ENCODE measurements at regions not wholly inside any gene's neighbourhood (a gene's known extent, or its start where the extent isn't known, plus 50 kb on each side); places are given as distances from the start of the nearest gene placed in this dataset.
"Not testable (repeated sequence)": the region's sequence is repeated elsewhere in the genome, so short reads cannot be mapped to it uniquely, and the experiment has no call there.

- H3K36me3 ChIP-seq (ENCODE audit: control insufficient read depth in 1 of 2, insufficient read depth in 2 of 2, low read length in 1 of 2) = no peaks in the 10 kb centered on the region
- ATAC-seq (ENCODE audit: low FRiP score) = no peak
- no peak for DNase-seq
- intact Hi-C loops (cut with DNase I) = no loop called here
- no peaks in the 10 kb centered on the region for H3K9me3 ChIP-seq (ENCODE audit: control insufficient read depth, low read length)
- H3K4me1 ChIP-seq (ENCODE audit: control insufficient read depth in 1 of 2, insufficient read depth in 2 of 2, low read length in 2 of 2) = no peaks in the 10 kb centered on the region
- WGBS, 2 donors = 40 to 45% methylated on average over 7 of the region's 7 CpGs
- no peak overlapping the region for H3K27ac ChIP-seq (ENCODE audit: low read depth in 1 of 2, low read length in 2 of 2)
- no peak overlapping the region for H3K4me3 ChIP-seq (ENCODE audit: low read length in 2 of 2)
- no peaks in the 10 kb centered on the region for H3K27me3 ChIP-seq (ENCODE audit: control insufficient read depth in 1 of 2, insufficient read depth in 2 of 2, low read length in 1 of 2)
Measured at GRCh38 chr17:77529328-77529650, 388.5 kb downstream of the SEC14L1 start.

- 95 to 98% methylated on average over 12 of the region's 12 CpGs for WGBS, 2 donors
- peak in 1 of 2 donors; percentile 28 for DNase-seq
- no peaks in the 10 kb centered on the region for H3K36me3 ChIP-seq (ENCODE audit: control insufficient read depth in 1 of 2, insufficient read depth in 2 of 2, low read length in 1 of 2)
- H3K4me3 ChIP-seq (ENCODE audit: low read length in 2 of 2) = no peak overlapping the region
- no peaks in the 10 kb centered on the region for H3K9me3 ChIP-seq (ENCODE audit: control insufficient read depth, low read length)
- no peaks in the 10 kb centered on the region for H3K27me3 ChIP-seq (ENCODE audit: control insufficient read depth in 1 of 2, insufficient read depth in 2 of 2, low read length in 1 of 2)
- intact Hi-C loops (cut with DNase I) = no loop called here
- H3K4me1 ChIP-seq (ENCODE audit: control insufficient read depth in 1 of 2, insufficient read depth in 2 of 2, low read length in 2 of 2) = no peaks in the 10 kb centered on the region
- H3K27ac ChIP-seq (ENCODE audit: low read depth in 1 of 2, low read length in 2 of 2) = no peak overlapping the region
- ATAC-seq (ENCODE audit: low FRiP score) = no peak
Measured at GRCh38 chr17:77530591-77530990, 389.8 kb downstream of the SEC14L1 start.

GRCh38 chr17:77531002-77531401 lies 390.2 kb downstream of the SEC14L1 start:
- Histone ChIP-seq H3K9me3 (ENCODE audit: control insufficient read depth, low read length) (no peaks in the 10 kb centered on the region), H3K4me3 (ENCODE audit: low read length in 2 of 2) (no peak overlapping the region), H3K4me1 (ENCODE audit: control insufficient read depth in 1 of 2, insufficient read depth in 2 of 2, low read length in 2 of 2) (no peaks in the 10 kb centered on the region), H3K36me3 (ENCODE audit: control insufficient read depth in 1 of 2, insufficient read depth in 2 of 2, low read length in 1 of 2) (no peaks in the 10 kb centered on the region), H3K27me3 (ENCODE audit: control insufficient read depth in 1 of 2, insufficient read depth in 2 of 2, low read length in 1 of 2) (no peaks in the 10 kb centered on the region), H3K27ac (ENCODE audit: low read depth in 1 of 2, low read length in 2 of 2) (no peak overlapping the region)
- intact Hi-C loops (cut with DNase I) = no loop called here
- 87% methylated on average over 6 of the region's 6 CpGs for WGBS, 2 donors
- ATAC-seq (ENCODE audit: low FRiP score) (no peak), DNase-seq (no peak)

- Histone ChIP-seq H3K36me3 (ENCODE audit: control insufficient read depth in 1 of 2, insufficient read depth in 2 of 2, low read length in 1 of 2) (no peaks in the 10 kb centered on the region), H3K9me3 (ENCODE audit: control insufficient read depth, low read length) (no peaks in the 10 kb centered on the region), H3K27ac (ENCODE audit: low read depth in 1 of 2, low read length in 2 of 2) (no peak overlapping the region), H3K4me3 (ENCODE audit: low read length in 2 of 2) (no peak overlapping the region), H3K4me1 (ENCODE audit: control insufficient read depth in 1 of 2, insufficient read depth in 2 of 2, low read length in 2 of 2) (no peaks in the 10 kb centered on the region), H3K27me3 (ENCODE audit: control insufficient read depth in 1 of 2, insufficient read depth in 2 of 2, low read length in 1 of 2) (no peaks in the 10 kb centered on the region)
- DNase-seq (peak in 1 of 2 donors; percentile 48), ATAC-seq (ENCODE audit: low FRiP score) (no peak)
- WGBS, 2 donors = 86 to 90% methylated on average over 6 of the region's 6 CpGs
- intact Hi-C loops (cut with DNase I) = no loop called here
Measured at GRCh38 chr17:77531641-77532040, 390.9 kb downstream of the SEC14L1 start.

- H3K4me1 ChIP-seq (ENCODE audit: control insufficient read depth in 1 of 2, insufficient read depth in 2 of 2, low read length in 2 of 2); intact Hi-C loops (cut with DNase I); H3K27me3 ChIP-seq (ENCODE audit: control insufficient read depth in 1 of 2, insufficient read depth in 2 of 2, low read length in 1 of 2); H3K36me3 ChIP-seq (ENCODE audit: control insufficient read depth in 1 of 2, insufficient read depth in 2 of 2, low read length in 1 of 2); H3K4me3 ChIP-seq (ENCODE audit: low read length in 2 of 2); H3K27ac ChIP-seq (ENCODE audit: low read depth in 1 of 2, low read length in 2 of 2); ATAC-seq (ENCODE audit: low FRiP score); H3K9me3 ChIP-seq (ENCODE audit: control insufficient read depth, low read length): not testable (repeated sequence)
- WGBS, 2 donors = 97 to 98% methylated on average over 6 of the region's 6 CpGs
- peak in 1 of 2 donors; percentile 5 for DNase-seq
Measured at GRCh38 chr17:77533697-77534096, 392.9 kb downstream of the SEC14L1 start.

- H3K27me3 ChIP-seq (ENCODE audit: control insufficient read depth in 1 of 2, insufficient read depth in 2 of 2, low read length in 1 of 2) = no peaks in the 10 kb centered on the region
- no peaks in the 10 kb centered on the region for H3K4me1 ChIP-seq (ENCODE audit: control insufficient read depth in 1 of 2, insufficient read depth in 2 of 2, low read length in 2 of 2)
- no peaks in the 10 kb centered on the region for H3K36me3 ChIP-seq (ENCODE audit: control insufficient read depth in 1 of 2, insufficient read depth in 2 of 2, low read length in 1 of 2)
- DNase-seq (no peak), ATAC-seq (ENCODE audit: low FRiP score) (no peak)
- no peaks in the 10 kb centered on the region for H3K9me3 ChIP-seq (ENCODE audit: control insufficient read depth, low read length)
- intact Hi-C loops (cut with DNase I) = no loop called here
- 84 to 85% methylated on average over 5 of the region's 5 CpGs for WGBS, 2 donors
- no peak overlapping the region for H3K4me3 ChIP-seq (ENCODE audit: low read length in 2 of 2)
- no peak overlapping the region for H3K27ac ChIP-seq (ENCODE audit: low read depth in 1 of 2, low read length in 2 of 2)
Measured at GRCh38 chr17:77534137-77534536, 393.4 kb downstream of the SEC14L1 start.

- H3K4me3 ChIP-seq (ENCODE audit: low read length in 2 of 2) = no peak overlapping the region
- peak overlapping the region in 1 of 2 donors; percentile 55 for H3K27ac ChIP-seq (ENCODE audit: low read depth in 1 of 2, low read length in 2 of 2)
- H3K4me1 ChIP-seq (ENCODE audit: control insufficient read depth in 1 of 2, insufficient read depth in 2 of 2, low read length in 2 of 2) = no peaks in the 10 kb centered on the region
- intact Hi-C loops (cut with DNase I) = no loop called here
- 15 to 18% methylated on average over 10 of the region's 10 CpGs for WGBS, 2 donors
- DNase-seq (peak; percentile 67 to 77), ATAC-seq (ENCODE audit: low FRiP score) (no peak)
- H3K9me3 ChIP-seq (ENCODE audit: control insufficient read depth, low read length) = no peaks in the 10 kb centered on the region
- no peaks in the 10 kb centered on the region for H3K27me3 ChIP-seq (ENCODE audit: control insufficient read depth in 1 of 2, insufficient read depth in 2 of 2, low read length in 1 of 2)
- H3K36me3 ChIP-seq (ENCODE audit: control insufficient read depth in 1 of 2, insufficient read depth in 2 of 2, low read length in 1 of 2) = no peaks in the 10 kb centered on the region
Measured at GRCh38 chr17:77535435-77535834, 394.7 kb downstream of the SEC14L1 start.

GRCh38 chr17:77535892-77536291 lies 395.1 kb downstream of the SEC14L1 start:
- H3K9me3 ChIP-seq (ENCODE audit: control insufficient read depth, low read length) = no peaks in the 10 kb centered on the region
- ATAC-seq (ENCODE audit: low FRiP score) = no peak
- H3K4me3 ChIP-seq (ENCODE audit: low read length in 2 of 2) = no peak overlapping the region
- H3K4me1 ChIP-seq (ENCODE audit: control insufficient read depth in 1 of 2, insufficient read depth in 2 of 2, low read length in 2 of 2) = no peaks in the 10 kb centered on the region
- H3K27me3 ChIP-seq (ENCODE audit: control insufficient read depth in 1 of 2, insufficient read depth in 2 of 2, low read length in 1 of 2) = no peaks in the 10 kb centered on the region
- WGBS, 2 donors = 43 to 49% methylated on average over 6 of the region's 6 CpGs
- H3K27ac ChIP-seq (ENCODE audit: low read depth in 1 of 2, low read length in 2 of 2) = no peak overlapping the region
- intact Hi-C loops (cut with DNase I) = no loop called here
- peak in 1 of 2 donors; percentile 59 for DNase-seq
- no peaks in the 10 kb centered on the region for H3K36me3 ChIP-seq (ENCODE audit: control insufficient read depth in 1 of 2, insufficient read depth in 2 of 2, low read length in 1 of 2)

GRCh38 chr17:77537566-77537965 lies 396.8 kb downstream of the SEC14L1 start:
- Histone ChIP-seq H3K9me3 (ENCODE audit: control insufficient read depth, low read length) (no peaks in the 10 kb centered on the region), H3K36me3 (ENCODE audit: control insufficient read depth in 1 of 2, insufficient read depth in 2 of 2, low read length in 1 of 2) (no peaks in the 10 kb centered on the region), H3K27me3 (ENCODE audit: control insufficient read depth in 1 of 2, insufficient read depth in 2 of 2, low read length in 1 of 2) (no peaks in the 10 kb centered on the region), H3K4me3 (ENCODE audit: low read length in 2 of 2) (no peak overlapping the region), H3K27ac (ENCODE audit: low read depth in 1 of 2, low read length in 2 of 2) (no peak overlapping the region), H3K4me1 (ENCODE audit: control insufficient read depth in 1 of 2, insufficient read depth in 2 of 2, low read length in 2 of 2) (no peaks in the 10 kb centered on the region)
- intact Hi-C loops (cut with DNase I) = no loop called here
- WGBS, 2 donors = 96 to 98% methylated on average over 7 of the region's 7 CpGs
- DNase-seq (no peak), ATAC-seq (ENCODE audit: low FRiP score) (no peak)
